ENCODE measurements at regions not wholly inside any gene's neighbourhood (a gene's known extent, or its start where the extent isn't known, plus 50 kb on each side); places are given as distances from the start of the nearest gene placed in this dataset.
"Not testable (repeated sequence)": the region's sequence is repeated elsewhere in the genome, so short reads cannot be mapped to it uniquely, and the experiment has no call there.

DNA sequence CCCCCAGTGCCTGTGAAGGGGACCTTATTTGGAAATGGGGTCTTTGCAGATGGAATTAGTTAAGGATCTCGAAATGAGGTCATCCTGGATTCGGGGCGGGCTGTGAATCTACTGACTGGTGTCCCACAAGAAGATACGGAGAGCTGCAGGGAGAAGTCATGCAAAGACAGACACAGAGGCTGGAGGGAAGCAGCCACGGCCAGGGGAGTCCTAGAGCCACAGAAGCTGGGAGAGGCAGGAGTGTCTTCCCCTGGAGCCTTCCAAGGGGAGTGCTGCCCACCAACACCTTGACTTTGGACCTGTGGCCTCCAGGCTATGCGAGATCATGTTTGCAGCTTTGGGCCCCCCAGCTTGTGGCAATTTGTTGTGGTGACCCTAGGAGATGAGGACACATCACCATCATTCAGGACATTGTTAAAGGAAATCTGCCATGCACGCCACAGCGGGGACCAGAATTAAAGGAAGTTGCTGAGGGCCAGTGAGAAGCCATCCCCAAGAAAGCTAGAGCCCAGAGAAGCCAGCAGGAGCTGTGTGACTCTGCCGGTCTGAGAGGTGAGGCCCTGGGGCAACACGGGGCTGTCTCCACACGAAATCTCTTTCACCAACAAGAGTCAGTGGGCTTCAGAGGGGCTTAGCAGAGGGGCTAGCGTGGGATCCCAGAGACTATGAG, 434.7 kb downstream of the BRD1 start:
- Histone ChIP-seq H3K36me3 (ENCODE audit: control insufficient read depth, insufficient read depth, low read length) (no peaks in the 10 kb centered on the region), H3K4me1 (ENCODE audit: control insufficient read depth, insufficient read depth, low read length) (no peaks in the 10 kb centered on the region), H3K4me3 (ENCODE audit: low read length) (no peak overlapping the region), H3K27me3 (ENCODE audit: control insufficient read depth, insufficient read depth, low read length) (no peaks in the 10 kb centered on the region), H3K27ac (ENCODE audit: low read length) (no peak overlapping the region), H3K9me3 (ENCODE audit: control insufficient read depth, insufficient read depth, low read length) (no peaks in the 10 kb centered on the region)
- TF ChIP-seq, protein P1, sequence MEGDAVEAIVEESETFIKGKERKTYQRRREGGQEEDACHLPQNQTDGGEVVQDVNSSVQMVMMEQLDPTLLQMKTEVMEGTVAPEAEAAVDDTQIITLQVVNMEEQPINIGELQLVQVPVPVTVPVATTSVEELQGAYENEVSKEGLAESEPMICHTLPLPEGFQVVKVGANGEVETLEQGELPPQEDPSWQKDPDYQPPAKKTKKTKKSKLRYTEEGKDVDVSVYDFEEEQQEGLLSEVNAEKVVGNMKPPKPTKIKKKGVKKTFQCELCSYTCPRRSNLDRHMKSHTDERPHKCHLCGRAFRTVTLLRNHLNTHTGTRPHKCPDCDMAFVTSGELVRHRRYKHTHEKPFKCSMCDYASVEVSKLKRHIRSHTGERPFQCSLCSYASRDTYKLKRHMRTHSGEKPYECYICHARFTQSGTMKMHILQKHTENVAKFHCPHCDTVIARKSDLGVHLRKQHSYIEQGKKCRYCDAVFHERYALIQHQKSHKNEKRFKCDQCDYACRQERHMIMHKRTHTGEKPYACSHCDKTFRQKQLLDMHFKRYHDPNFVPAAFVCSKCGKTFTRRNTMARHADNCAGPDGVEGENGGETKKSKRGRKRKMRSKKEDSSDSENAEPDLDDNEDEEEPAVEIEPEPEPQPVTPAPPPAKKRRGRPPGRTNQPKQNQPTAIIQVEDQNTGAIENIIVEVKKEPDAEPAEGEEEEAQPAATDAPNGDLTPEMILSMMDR (IDR thresholded peaks at IDR 0.05) = no peak
- H3K4me1 Mint-ChIP-seq = no peaks in the 10 kb centered on the region
- no peaks in the 10 kb centered on the region for H3K36me3 Mint-ChIP-seq
- DNase-seq (no peak), ATAC-seq (no peak)
- H3K4me3 Mint-ChIP-seq = no peak overlapping the region
- 78% methylated on average over 12 of the region's 12 CpGs for WGBS (ENCODE audit: insufficient coverage)
- H3K27ac Mint-ChIP-seq = no peak overlapping the region
- H3K27me3 Mint-ChIP-seq (ENCODE audit: low read depth in 2 of 2) = peaks cover 14 to 23% of the 10 kb centered on the region in 2 donors
- no peaks in the 10 kb centered on the region for H3K9me3 Mint-ChIP-seq
- intact Hi-C loops (cut with micrococcal nuclease) = no loop called here

DNA sequence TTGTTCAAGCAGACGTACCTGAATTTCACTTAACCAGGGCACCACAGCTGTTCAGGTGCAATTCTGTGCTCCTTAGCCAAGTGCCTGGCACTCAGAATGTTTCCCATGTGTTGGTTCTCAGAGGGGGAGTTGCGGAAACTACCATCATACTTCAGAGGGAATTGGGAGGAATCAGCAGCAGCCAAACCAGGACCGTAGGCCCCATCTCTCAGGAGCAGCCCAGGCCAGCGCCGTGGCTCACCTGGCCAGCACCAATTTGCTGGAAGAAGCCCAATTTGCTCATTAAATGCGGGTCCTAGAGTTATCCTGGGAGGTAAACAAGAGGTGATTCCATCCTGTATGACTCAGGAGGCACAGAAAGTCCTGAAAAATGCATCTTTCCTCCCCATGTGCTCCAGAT, 435.4 kb downstream of the BRD1 start:
- H3K4me1 ChIP-seq (ENCODE audit: control insufficient read depth, insufficient read depth, low read length) = no peaks in the 10 kb centered on the region
- no peaks in the 10 kb centered on the region for H3K27me3 ChIP-seq (ENCODE audit: control insufficient read depth, insufficient read depth, low read length)
- TF ChIP-seq, protein P1 (IDR thresholded peaks at IDR 0.05) = no peak
- Mint-ChIP-seq H3K36me3 (no peaks in the 10 kb centered on the region), H3K27me3 (ENCODE audit: low read depth in 2 of 2) (peaks cover 14 to 23% of the 10 kb centered on the region in 2 donors), H3K27ac (no peak overlapping the region), H3K4me3 (no peak overlapping the region), H3K4me1 (no peaks in the 10 kb centered on the region), H3K9me3 (no peaks in the 10 kb centered on the region)
- ATAC-seq (no peak), DNase-seq (no peak)
- no peak overlapping the region for H3K4me3 ChIP-seq (ENCODE audit: low read length)
- no peak overlapping the region for H3K27ac ChIP-seq (ENCODE audit: low read length)
- WGBS (ENCODE audit: insufficient coverage) = 83% methylated on average over 6 of the region's 6 CpGs
- no peaks in the 10 kb centered on the region for H3K36me3 ChIP-seq (ENCODE audit: control insufficient read depth, insufficient read depth, low read length)
- H3K9me3 ChIP-seq (ENCODE audit: control insufficient read depth, insufficient read depth, low read length) = no peaks in the 10 kb centered on the region
- intact Hi-C loops (cut with micrococcal nuclease) = no loop called here

DNA sequence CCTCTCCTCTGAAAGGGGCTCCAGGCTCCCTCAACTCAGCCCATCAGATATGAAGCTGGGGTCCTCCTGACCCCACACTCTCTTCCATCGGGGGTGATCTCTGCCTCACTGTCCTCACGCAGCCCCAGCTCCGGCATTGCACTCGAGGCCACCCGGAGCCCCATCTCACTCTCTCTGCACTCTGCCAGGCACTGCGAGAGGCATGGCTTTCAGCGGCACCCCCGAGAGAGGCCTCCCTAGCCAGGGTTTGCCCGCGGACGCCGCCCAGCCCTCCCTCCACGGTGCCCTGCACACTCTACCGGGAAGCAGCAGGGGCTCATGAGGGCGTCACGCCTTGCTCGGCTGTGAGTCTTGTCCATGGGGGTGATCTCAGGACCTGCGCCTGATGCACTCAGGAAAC, 436.2 kb downstream of the BRD1 start:
- H3K27ac ChIP-seq (ENCODE audit: low read length) = no peak overlapping the region
- H3K27me3 ChIP-seq (ENCODE audit: control insufficient read depth, insufficient read depth, low read length) = no peaks in the 10 kb centered on the region
- no peak for DNase-seq
- TF ChIP-seq, protein P1 (IDR thresholded peaks at IDR 0.05) = no peak
- no peaks in the 10 kb centered on the region for H3K4me1 ChIP-seq (ENCODE audit: control insufficient read depth, insufficient read depth, low read length)
- no peak overlapping the region for H3K4me3 Mint-ChIP-seq
- no peaks in the 10 kb centered on the region for H3K4me1 Mint-ChIP-seq
- no peaks in the 10 kb centered on the region for H3K9me3 ChIP-seq (ENCODE audit: control insufficient read depth, insufficient read depth, low read length)
- H3K27me3 Mint-ChIP-seq (ENCODE audit: low read depth in 2 of 2) = peaks cover 14 to 23% of the 10 kb centered on the region in 2 donors
- H3K36me3 Mint-ChIP-seq = no peaks in the 10 kb centered on the region
- no peak overlapping the region for H3K4me3 ChIP-seq (ENCODE audit: low read length)
- no peaks in the 10 kb centered on the region for H3K9me3 Mint-ChIP-seq
- ATAC-seq = no peak
- 85% methylated on average over 18 of the region's 18 CpGs for WGBS (ENCODE audit: insufficient coverage)
- intact Hi-C loops (cut with micrococcal nuclease) = no loop called here
- no peak overlapping the region for H3K27ac Mint-ChIP-seq
- no peaks in the 10 kb centered on the region for H3K36me3 ChIP-seq (ENCODE audit: control insufficient read depth, insufficient read depth, low read length)

DNA sequence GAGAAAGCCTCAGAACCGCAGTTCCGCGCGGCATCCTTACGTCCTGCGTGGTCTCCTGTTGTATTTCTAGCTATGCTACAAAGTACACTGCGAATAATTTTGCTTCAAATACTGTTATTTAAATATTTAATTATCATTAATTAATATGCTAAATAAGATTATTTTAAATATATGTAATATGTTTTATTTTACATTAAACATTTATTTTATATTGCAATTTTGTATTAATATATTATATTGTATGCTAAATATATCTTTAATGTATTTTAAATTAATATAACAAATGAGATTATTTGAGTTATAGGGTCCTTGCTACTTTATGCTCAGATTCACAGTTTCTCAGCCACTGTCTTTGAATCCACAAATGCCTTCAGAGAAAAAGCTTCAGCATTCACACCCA, 436.7 kb downstream of the BRD1 start:
- intact Hi-C loops (cut with micrococcal nuclease) = no loop called here

DNA sequence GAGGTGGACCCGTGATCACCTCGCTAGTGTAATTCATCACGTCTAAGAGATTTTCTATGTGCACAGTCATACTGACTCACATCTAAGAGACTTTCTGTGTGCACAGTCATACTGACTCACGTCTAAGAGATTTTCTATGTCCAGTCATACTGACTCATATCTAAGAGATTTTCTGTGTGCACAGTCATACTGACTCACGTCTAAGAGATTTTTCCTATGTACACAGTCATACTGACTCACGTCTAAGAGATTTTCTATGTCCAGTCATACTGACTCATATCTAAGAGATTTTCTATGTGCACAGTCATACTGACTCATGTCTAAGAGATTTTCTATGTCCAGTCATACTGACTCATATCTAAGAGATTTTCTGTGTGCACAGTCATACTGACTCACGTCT, 443.8 kb downstream of the BRD1 start:
- H3K36me3 ChIP-seq (ENCODE audit: control insufficient read depth, insufficient read depth, low read length); H3K4me3 ChIP-seq (ENCODE audit: low read length); H3K4me1 Mint-ChIP-seq; H3K4me3 Mint-ChIP-seq; H3K9me3 ChIP-seq (ENCODE audit: control insufficient read depth, insufficient read depth, low read length); intact Hi-C loops (cut with micrococcal nuclease); H3K9me3 Mint-ChIP-seq; H3K36me3 Mint-ChIP-seq; DNase-seq; H3K27ac Mint-ChIP-seq; H3K27ac ChIP-seq (ENCODE audit: low read length); H3K4me1 ChIP-seq (ENCODE audit: control insufficient read depth, insufficient read depth, low read length); ATAC-seq; H3K27me3 ChIP-seq (ENCODE audit: control insufficient read depth, insufficient read depth, low read length): not testable (repeated sequence)
- peaks cover 2 to 13% of the 10 kb centered on the region in 2 donors for H3K27me3 Mint-ChIP-seq (ENCODE audit: low read depth in 2 of 2)
- 87% methylated on average over 4 of the region's 7 CpGs for WGBS (ENCODE audit: insufficient coverage)

More for the DNA sequence above, 436.7 kb downstream of the BRD1 start:
- H3K9me3 Mint-ChIP-seq = no peaks in the 10 kb centered on the region
- no peak overlapping the region for H3K27ac Mint-ChIP-seq
- WGBS (ENCODE audit: insufficient coverage) = 98% methylated on average over 6 of the region's 7 CpGs
- DNase-seq (no peak), ATAC-seq (no peak)
- no peaks in the 10 kb centered on the region for H3K9me3 ChIP-seq (ENCODE audit: control insufficient read depth, insufficient read depth, low read length)
- TF ChIP-seq, protein P1 (IDR thresholded peaks at IDR 0.05) = no peak
- peaks cover 14 to 23% of the 10 kb centered on the region in 2 donors for H3K27me3 Mint-ChIP-seq (ENCODE audit: low read depth in 2 of 2)
- no peak overlapping the region for H3K4me3 Mint-ChIP-seq
- H3K27ac ChIP-seq (ENCODE audit: low read length) = no peak overlapping the region
- H3K4me3 ChIP-seq (ENCODE audit: low read length) = no peak overlapping the region
- H3K36me3 ChIP-seq (ENCODE audit: control insufficient read depth, insufficient read depth, low read length) = no peaks in the 10 kb centered on the region
- H3K27me3 ChIP-seq (ENCODE audit: control insufficient read depth, insufficient read depth, low read length) = no peaks in the 10 kb centered on the region
- H3K36me3 Mint-ChIP-seq = no peaks in the 10 kb centered on the region
- no peaks in the 10 kb centered on the region for H3K4me1 ChIP-seq (ENCODE audit: control insufficient read depth, insufficient read depth, low read length)
- H3K4me1 Mint-ChIP-seq = no peaks in the 10 kb centered on the region
